Keratinocyte (primary cell): ENCODE measurements at regions not wholly inside any gene's neighbourhood (a gene's known extent, or its start where the extent isn't known, plus 50 kb on each side); places are given as distances from the start of the nearest gene placed in this dataset.
"Not testable (repeated sequence)": the region's sequence is repeated elsewhere in the genome, so short reads cannot be mapped to it uniquely, and the experiment has no call there.

Experiments
- EZH2 ChIP-seq: IDR thresholded peaks from one replicate; pipeline ENCODE4 v1.6.1; 2012; ENCODE audit warnings: inconsistent platforms, mild to moderate bottlenecking, low read length, moderate library complexity
- TF ChIP-seq, protein P1 (sequence below), 3 experiments: IDR thresholded peaks in 1 of 3; conservative IDR thresholded peaks in 1 of 3; optimal IDR thresholded peaks in 1 of 3; 2 replicates in 2 of 3; 3 replicates in 1 of 3; pipeline versions ENCODE3 to v1.5.1; 2011; ENCODE audit warnings: low read length in 3 of 3, mild to moderate bottlenecking in 3 of 3, moderate library complexity in 2 of 3, control low read depth in 1 of 3, inconsistent platforms in 1 of 3; ENCODE audit not compliant: insufficient read depth in 2 of 3; ENCODE audit errors: extremely low read depth in 1 of 3

DNA sequence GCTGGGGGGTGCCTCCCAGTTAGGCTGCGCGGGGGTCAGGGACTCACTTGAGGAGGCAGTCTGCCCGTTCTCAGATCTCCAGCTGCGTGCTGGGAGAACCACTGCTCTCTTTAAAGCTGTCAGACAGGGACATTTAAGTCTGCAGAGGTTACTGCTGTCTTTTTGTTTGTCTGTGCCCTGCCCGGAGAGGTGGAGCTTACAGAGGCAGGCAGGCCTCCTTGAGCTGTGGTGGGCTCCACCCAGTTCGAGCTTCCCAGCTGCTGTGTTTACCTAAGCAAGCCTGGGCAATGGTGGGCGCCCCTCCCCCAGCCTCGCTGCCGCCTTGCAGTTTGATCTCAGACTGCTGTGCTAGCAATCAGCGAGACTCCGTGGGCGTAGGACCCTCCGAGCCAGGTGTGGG lies 584.2 kb upstream of the SLC39A10 start:
- not testable (repeated sequence) for TF ChIP-seq EZH2
- TF ChIP-seq, protein P1, sequence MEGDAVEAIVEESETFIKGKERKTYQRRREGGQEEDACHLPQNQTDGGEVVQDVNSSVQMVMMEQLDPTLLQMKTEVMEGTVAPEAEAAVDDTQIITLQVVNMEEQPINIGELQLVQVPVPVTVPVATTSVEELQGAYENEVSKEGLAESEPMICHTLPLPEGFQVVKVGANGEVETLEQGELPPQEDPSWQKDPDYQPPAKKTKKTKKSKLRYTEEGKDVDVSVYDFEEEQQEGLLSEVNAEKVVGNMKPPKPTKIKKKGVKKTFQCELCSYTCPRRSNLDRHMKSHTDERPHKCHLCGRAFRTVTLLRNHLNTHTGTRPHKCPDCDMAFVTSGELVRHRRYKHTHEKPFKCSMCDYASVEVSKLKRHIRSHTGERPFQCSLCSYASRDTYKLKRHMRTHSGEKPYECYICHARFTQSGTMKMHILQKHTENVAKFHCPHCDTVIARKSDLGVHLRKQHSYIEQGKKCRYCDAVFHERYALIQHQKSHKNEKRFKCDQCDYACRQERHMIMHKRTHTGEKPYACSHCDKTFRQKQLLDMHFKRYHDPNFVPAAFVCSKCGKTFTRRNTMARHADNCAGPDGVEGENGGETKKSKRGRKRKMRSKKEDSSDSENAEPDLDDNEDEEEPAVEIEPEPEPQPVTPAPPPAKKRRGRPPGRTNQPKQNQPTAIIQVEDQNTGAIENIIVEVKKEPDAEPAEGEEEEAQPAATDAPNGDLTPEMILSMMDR (optimal IDR thresholded peaks at IDR 0.05 in 1 of 3, IDR thresholded peaks at IDR 0.05 in 1 of 3, conservative IDR thresholded peaks at IDR 0.05 in 1 of 3; ENCODE audit: extremely low read depth in 1 of 3, insufficient read depth in 2 of 3, low read length in 3 of 3) = not testable (repeated sequence)
